DND-41 (cell line): ENCODE measurements at regions not wholly inside any gene's neighbourhood (a gene's known extent, or its start where the extent isn't known, plus 50 kb on each side); places are given as distances from the start of the nearest gene placed in this dataset.

Source experiments
- ATAC-seq: fragments of 200-7000 bp; cut with Tn5 transposase; 3 replicates; pipeline ENCODE4 v1.9.1; 2021; ENCODE audit warnings: low read depth; ENCODE audit not compliant: insufficient read depth
- DNase-seq: peaks from one replicate; pipeline ENCODE4 v3.0.0-alpha.2; 2020
- H2AFZ ChIP-seq: 2 replicates; pipeline ENCODE4 v1.6.0; 2012; ENCODE audit warnings: low read depth, low read length
- H3K27ac ChIP-seq: 2 replicates; pipeline ENCODE4 v1.5.1; 2012; ENCODE audit warnings: low read length, inconsistent platforms
- H3K27me3 ChIP-seq: fragments of 200-600 bp; sonication (generic); 2 replicates; pipeline ENCODE4 v1.6.0; 2012; ENCODE audit warnings: low read length, mild to moderate bottlenecking, inconsistent platforms; ENCODE audit not compliant: insufficient read depth, poor library complexity
- H3K36me3 ChIP-seq: 2 replicates; pipeline ENCODE4 v1.5.1; 2012; ENCODE audit warnings: low read length, inconsistent platforms; ENCODE audit not compliant: insufficient read depth
- H3K4me1 ChIP-seq: 2 replicates; pipeline ENCODE4 v1.5.1; 2012; ENCODE audit warnings: mild to moderate bottlenecking, low read length; ENCODE audit not compliant: insufficient read depth
- H3K4me2 ChIP-seq: 2 replicates; pipeline ENCODE4 v1.6.0; 2012; ENCODE audit warnings: mild to moderate bottlenecking, moderate library complexity, low read length, inconsistent platforms; ENCODE audit not compliant: insufficient read depth
- H3K4me3 ChIP-seq, 2 experiments: fragments of 200-600 bp in 1 of 2; shearing (Covaris generic) in 1 of 2; 2 replicates each; pipeline ENCODE4 v1.5.1; 2012 to 2016; ENCODE audit warnings: inconsistent platforms in 2 of 2, low read length in 2 of 2, mild to moderate bottlenecking in 2 of 2, low read depth in 1 of 2, moderate library complexity in 1 of 2
- H3K79me2 ChIP-seq: 2 replicates; pipeline ENCODE4 v1.6.0; 2012; ENCODE audit warnings: low read length, inconsistent platforms; ENCODE audit not compliant: insufficient read depth
- H3K9ac ChIP-seq: 2 replicates; pipeline ENCODE4 v1.6.0; 2012; ENCODE audit warnings: low read depth, mild to moderate bottlenecking, inconsistent platforms, low read length, moderate library complexity
- H3K9me3 ChIP-seq: 2 replicates; pipeline ENCODE4 v1.5.1; 2012; ENCODE audit warnings: low read length, moderate library complexity, mild to moderate bottlenecking, inconsistent platforms; ENCODE audit not compliant: insufficient read depth, severe bottlenecking
- H4K20me1 ChIP-seq: 2 replicates; pipeline ENCODE4 v1.6.0; 2012; ENCODE audit warnings: low read length; ENCODE audit not compliant: insufficient read depth
- EZH2 ChIP-seq: IDR thresholded peaks from 3 replicates; pipeline ENCODE4 v1.6.1; 2012; ENCODE audit warnings: borderline replicate concordance, low read depth, mild to moderate bottlenecking, moderate library complexity, low read length, inconsistent platforms; ENCODE audit not compliant: severe bottlenecking
- TF ChIP-seq, protein P1 (sequence below): IDR thresholded peaks from 2 replicates; pipeline ENCODE4 v1.5.1; 2012; ENCODE audit warnings: borderline replicate concordance, low read length, moderate library complexity, mild to moderate bottlenecking; ENCODE audit not compliant: poor library complexity, severe bottlenecking; ENCODE audit errors: extremely low read depth

DNA sequence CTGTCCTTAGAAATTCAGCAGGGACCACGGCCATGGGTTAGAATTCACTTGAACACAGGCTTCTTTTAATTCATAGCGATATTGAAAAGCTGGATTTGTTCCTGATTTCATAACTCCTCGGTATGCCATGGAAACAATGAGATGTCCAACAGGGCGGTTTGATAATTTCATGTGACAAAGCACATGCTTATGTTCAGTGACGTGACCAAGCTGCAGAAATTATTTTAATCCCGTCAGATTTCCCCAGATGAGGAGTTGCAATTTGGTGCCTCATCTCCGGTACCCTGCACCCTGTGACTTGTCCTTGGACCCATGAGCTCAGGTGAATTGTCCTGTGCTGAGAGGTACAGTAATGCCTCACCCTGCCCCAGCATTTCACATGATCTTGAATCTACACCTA, 81.7 kb downstream of the C11orf91 start:
- Histone ChIP-seq H3K9ac (no peak overlapping the region), H3K36me3 (no peaks in the 10 kb centered on the region), H2AFZ (no peak overlapping the region), H3K27ac (no peak overlapping the region), H4K20me1 (peaks cover 7% of the 10 kb centered on the region; the same call in 1 of the 2 replicates), H3K4me3 (no peak overlapping the region), H3K9me3 (no peaks in the 10 kb centered on the region), H3K4me1 (no peaks in the 10 kb centered on the region), H3K27me3 (peaks cover 20% of the 10 kb centered on the region), H3K4me2 (no peak overlapping the region), H3K79me2 (no peaks in the 10 kb centered on the region)
- no peak for ATAC-seq
- no peak for DNase-seq
- TF ChIP-seq, protein P1, sequence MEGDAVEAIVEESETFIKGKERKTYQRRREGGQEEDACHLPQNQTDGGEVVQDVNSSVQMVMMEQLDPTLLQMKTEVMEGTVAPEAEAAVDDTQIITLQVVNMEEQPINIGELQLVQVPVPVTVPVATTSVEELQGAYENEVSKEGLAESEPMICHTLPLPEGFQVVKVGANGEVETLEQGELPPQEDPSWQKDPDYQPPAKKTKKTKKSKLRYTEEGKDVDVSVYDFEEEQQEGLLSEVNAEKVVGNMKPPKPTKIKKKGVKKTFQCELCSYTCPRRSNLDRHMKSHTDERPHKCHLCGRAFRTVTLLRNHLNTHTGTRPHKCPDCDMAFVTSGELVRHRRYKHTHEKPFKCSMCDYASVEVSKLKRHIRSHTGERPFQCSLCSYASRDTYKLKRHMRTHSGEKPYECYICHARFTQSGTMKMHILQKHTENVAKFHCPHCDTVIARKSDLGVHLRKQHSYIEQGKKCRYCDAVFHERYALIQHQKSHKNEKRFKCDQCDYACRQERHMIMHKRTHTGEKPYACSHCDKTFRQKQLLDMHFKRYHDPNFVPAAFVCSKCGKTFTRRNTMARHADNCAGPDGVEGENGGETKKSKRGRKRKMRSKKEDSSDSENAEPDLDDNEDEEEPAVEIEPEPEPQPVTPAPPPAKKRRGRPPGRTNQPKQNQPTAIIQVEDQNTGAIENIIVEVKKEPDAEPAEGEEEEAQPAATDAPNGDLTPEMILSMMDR, result no peak
- TF ChIP-seq EZH2, result no peak

DNA sequence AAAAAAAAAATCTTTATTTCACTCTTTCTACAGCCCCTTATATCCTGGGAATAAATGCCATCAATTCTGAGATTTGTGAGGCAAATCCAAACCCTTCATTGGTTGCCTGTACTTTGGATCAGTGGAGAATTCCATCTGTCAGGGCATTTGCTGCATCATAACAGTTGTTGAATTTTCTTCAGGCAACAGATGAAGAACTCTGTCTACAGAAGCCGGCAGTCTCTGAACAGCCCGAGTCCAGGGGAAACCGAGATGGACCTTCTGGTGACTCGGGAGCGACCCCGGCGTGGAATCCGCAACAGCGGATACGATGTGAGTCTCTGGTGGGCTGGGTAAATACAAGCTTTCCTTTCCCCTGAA, 82.3 kb downstream of the C11orf91 start:
- no peaks in the 10 kb centered on the region for H3K36me3 ChIP-seq
- no peak overlapping the region for H2AFZ ChIP-seq
- no peaks in the 10 kb centered on the region for H3K4me1 ChIP-seq
- ATAC-seq (no peak), DNase-seq (no peak)
- H3K4me2 ChIP-seq, result no peak overlapping the region
- no peak overlapping the region for H3K4me3 ChIP-seq
- TF ChIP-seq EZH2, result no peak
- TF ChIP-seq, protein P1, result no peak
- H3K9me3 ChIP-seq, result no peaks in the 10 kb centered on the region
- no peaks in the 10 kb centered on the region for H3K79me2 ChIP-seq
- peaks cover 20% of the 10 kb centered on the region for H3K27me3 ChIP-seq
- H4K20me1 ChIP-seq, result peaks cover 7% of the 10 kb centered on the region; the same call in 1 of the 2 replicates
- no peak overlapping the region for H3K27ac ChIP-seq
- no peak overlapping the region for H3K9ac ChIP-seq

DNA sequence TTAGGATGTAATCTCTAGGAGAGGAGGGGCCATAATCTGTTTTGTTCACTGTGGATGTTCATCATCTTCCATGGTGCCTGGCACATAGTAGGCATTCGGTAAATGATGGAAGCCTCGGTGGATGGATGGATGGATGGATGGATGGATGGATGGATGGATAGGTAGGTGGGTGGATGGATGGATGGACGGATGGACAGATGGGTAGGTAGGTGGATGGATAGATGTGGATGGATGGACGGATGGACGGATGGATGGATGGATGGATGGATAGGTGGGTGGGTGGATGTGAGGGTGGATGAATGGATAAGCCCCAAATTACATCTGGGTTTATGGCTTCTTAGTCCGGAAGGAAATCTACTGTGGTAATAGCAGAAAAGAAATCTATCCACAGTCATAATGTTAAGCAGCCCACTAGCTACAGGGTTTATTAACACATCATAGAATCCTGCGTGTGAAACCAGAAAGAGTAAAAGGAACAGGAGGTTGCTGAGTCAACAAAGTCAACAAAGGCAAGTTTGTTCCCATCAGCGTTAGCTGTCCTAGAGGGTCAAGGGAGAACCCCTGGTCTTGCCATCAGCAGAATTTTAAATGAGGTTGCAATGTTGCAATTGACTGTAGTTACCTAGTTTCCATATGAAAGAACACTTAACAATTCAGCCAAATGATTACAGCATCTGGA, 82.8 kb downstream of the C11orf91 start:
- no peak for TF ChIP-seq EZH2
- TF ChIP-seq, protein P1, result no peak
- Histone ChIP-seq H3K9ac (no peak overlapping the region), H3K4me3 (no peak overlapping the region), H3K27me3 (peaks cover 20% of the 10 kb centered on the region), H2AFZ (no peak overlapping the region), H3K4me2 (no peak overlapping the region), H3K79me2 (no peaks in the 10 kb centered on the region), H4K20me1 (peaks cover 7% of the 10 kb centered on the region; the same call in 1 of the 2 replicates), H3K4me1 (no peaks in the 10 kb centered on the region), H3K27ac (no peak overlapping the region), H3K9me3 (no peaks in the 10 kb centered on the region), H3K36me3 (no peaks in the 10 kb centered on the region)
- DNase-seq, result no peak
- ATAC-seq, result no peak
